ENCODE measurements at regions not wholly inside any gene's neighbourhood (a gene's known extent, or its start where the extent isn't known, plus 50 kb on each side); places are given as distances from the start of the nearest gene placed in this dataset.
"Not testable (repeated sequence)": the region's sequence is repeated elsewhere in the genome, so short reads cannot be mapped to it uniquely, and the experiment has no call there.

DNA sequence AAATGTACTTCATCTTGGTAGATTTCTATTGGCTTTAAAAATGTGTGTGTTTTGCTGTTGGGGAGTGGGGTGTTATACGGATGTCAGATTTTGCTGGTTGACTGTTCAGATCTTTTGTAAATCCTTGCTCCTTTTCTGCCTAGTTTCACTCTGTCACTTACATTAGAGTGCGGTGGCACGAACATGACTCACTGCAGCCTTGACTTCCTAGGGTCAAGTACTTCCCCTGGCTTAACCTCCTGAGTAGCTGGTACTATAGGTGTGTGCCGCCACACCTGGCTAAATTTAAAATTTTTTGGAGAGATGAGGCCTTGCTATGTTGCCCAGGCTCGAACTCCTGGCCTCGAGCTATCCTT is 54.0 kb downstream of the VPREB1 start:
- TF ChIP-seq CTCF (IDR thresholded peaks at IDR 0.05); CBX2 (IDR thresholded peaks at IDR 0.05; ENCODE audit: borderline replicate concordance, low read depth); EHMT2 (IDR thresholded peaks at IDR 0.05; ENCODE audit: low read depth); BCL3 (IDR thresholded peaks at IDR 0.05); FOSB (CRISPR knock-in tag; IDR thresholded peaks at IDR 0.05); NFE2L2 (conservative IDR thresholded peaks at IDR 0.05; ENCODE audit: low read length); PBX3 (IDR thresholded peaks at IDR 0.05); JUN (IDR thresholded peaks at IDR 0.05): not testable (repeated sequence)

Measured in A549 (cell line).